Fibroblast of lung (primary cell): ENCODE measurements at regions not wholly inside any gene's neighbourhood (a gene's known extent, or its start where the extent isn't known, plus 50 kb on each side); places are given as distances from the start of the nearest gene placed in this dataset.

Experiments used
- DNase-seq, 2 donors: peaks; one replicate each; pipeline versions ENCODE4 v3.0.0 to v3.0.0-alpha.2; 2010; ENCODE audit warnings: low read depth in 2 of 2
- H2AFZ ChIP-seq: 2 replicates; pipeline ENCODE4 v1.5.1; 2012; ENCODE audit warnings: low read length, control low read depth, inconsistent platforms
- H3K27ac ChIP-seq: 2 replicates; pipeline ENCODE4 v1.5.1; 2011; ENCODE audit warnings: low read length, control low read depth; ENCODE audit not compliant: insufficient read depth
- H3K27me3 ChIP-seq: 2 replicates; pipeline ENCODE4 v1.5.1; 2011; ENCODE audit warnings: mild to moderate bottlenecking, low read length; ENCODE audit not compliant: control insufficient read depth, insufficient read depth
- H3K36me3 ChIP-seq: 2 replicates; pipeline ENCODE4 v1.5.1; 2011; ENCODE audit warnings: low read length; ENCODE audit not compliant: control insufficient read depth, insufficient read depth
- H3K4me1 ChIP-seq: 2 replicates; pipeline ENCODE4 v1.5.1; 2011; ENCODE audit warnings: low read length; ENCODE audit not compliant: control insufficient read depth, insufficient read depth; ENCODE audit errors: extremely low read depth
- H3K4me2 ChIP-seq: 2 replicates; pipeline ENCODE4 v1.5.1; 2011; ENCODE audit warnings: low read length, control low read depth; ENCODE audit not compliant: insufficient read depth; ENCODE audit errors: extremely low read depth
- H3K4me3 ChIP-seq, 4 experiments: fragments of 200-600 bp in 1 of 4; sonication (generic) in 1 of 4; replicated peaks in 1 of 4; 2 replicates each; pipeline ENCODE4 v1.5.1; 2011 to 2016; ENCODE audit warnings: low read length in 4 of 4, low read depth in 3 of 4, mild to moderate bottlenecking in 3 of 4, control low read depth in 2 of 4, inconsistent platforms in 1 of 4, mixed read lengths in 1 of 4; ENCODE audit not compliant: insufficient read depth in 1 of 4; ENCODE audit errors: control extremely low read depth in 1 of 4
- H3K79me2 ChIP-seq: 2 replicates; pipeline ENCODE4 v1.5.1; 2012; ENCODE audit warnings: mild to moderate bottlenecking, low read length, inconsistent platforms; ENCODE audit not compliant: control insufficient read depth, insufficient read depth
- H3K9ac ChIP-seq: 2 replicates; pipeline ENCODE4 v1.5.1; 2011; ENCODE audit warnings: mild to moderate bottlenecking, low read length, control low read depth; ENCODE audit not compliant: insufficient read depth
- H3K9me3 ChIP-seq: 2 replicates; pipeline ENCODE4 v1.5.1; 2012; ENCODE audit warnings: low read depth, low read length; ENCODE audit not compliant: control insufficient read depth, insufficient read depth
- H4K20me1 ChIP-seq: 2 replicates; pipeline ENCODE4 v1.5.1; 2011; ENCODE audit warnings: low read length; ENCODE audit not compliant: control insufficient read depth, insufficient read depth; ENCODE audit errors: extremely low read depth
- EZH2 ChIP-seq: IDR thresholded peaks from 2 replicates; pipeline ENCODE4 v1.5.1; 2012; ENCODE audit warnings: low read length, control low read depth, mild to moderate bottlenecking; ENCODE audit errors: missing control alignments
- TF ChIP-seq, protein P1 (sequence below), 2 donors: IDR thresholded peaks in 1 of 2; conservative IDR thresholded peaks in 1 of 2; 1 replicate in 1 of 2; 2 replicates in 1 of 2; pipeline ENCODE4 v1.5.1; 2011 to 2012; ENCODE audit warnings: low read length in 2 of 2, control low read depth in 1 of 2, inconsistent platforms in 1 of 2, low read depth in 1 of 2, mild to moderate bottlenecking in 1 of 2

DNA sequence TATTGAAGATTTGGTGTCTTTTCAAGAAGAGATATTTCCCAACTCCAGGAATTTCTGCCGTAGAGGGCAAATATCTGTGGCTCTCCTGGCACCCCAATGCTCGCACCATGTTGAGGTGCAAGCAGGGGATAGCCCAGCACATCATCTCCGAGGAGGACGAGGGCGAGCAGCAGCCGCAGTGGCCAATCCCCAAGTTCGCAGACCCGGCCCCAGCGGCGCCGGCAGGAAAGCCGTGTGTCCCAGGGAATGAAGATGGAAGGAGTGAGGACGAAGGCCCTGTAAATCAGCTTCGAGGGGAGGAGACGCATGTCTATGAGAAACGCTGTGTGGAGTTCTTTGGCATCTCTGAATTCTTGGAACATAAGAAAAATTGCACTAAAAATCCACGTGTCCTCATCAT is 213.4 kb upstream of the UBE2E2 start:
- Histone ChIP-seq H3K27me3 (no peaks in the 10 kb centered on the region), H3K9me3 (no peaks in the 10 kb centered on the region), H3K9ac (no peak overlapping the region), H3K4me3 (no peak overlapping the region), H3K27ac (no peak overlapping the region), H3K4me1 (no peaks in the 10 kb centered on the region), H3K4me2 (no peak overlapping the region), H3K79me2 (no peaks in the 10 kb centered on the region), H4K20me1 (no peaks in the 10 kb centered on the region), H2AFZ (no peak overlapping the region), H3K36me3 (no peaks in the 10 kb centered on the region)
- TF ChIP-seq EZH2: no peak
- TF ChIP-seq, protein P1, sequence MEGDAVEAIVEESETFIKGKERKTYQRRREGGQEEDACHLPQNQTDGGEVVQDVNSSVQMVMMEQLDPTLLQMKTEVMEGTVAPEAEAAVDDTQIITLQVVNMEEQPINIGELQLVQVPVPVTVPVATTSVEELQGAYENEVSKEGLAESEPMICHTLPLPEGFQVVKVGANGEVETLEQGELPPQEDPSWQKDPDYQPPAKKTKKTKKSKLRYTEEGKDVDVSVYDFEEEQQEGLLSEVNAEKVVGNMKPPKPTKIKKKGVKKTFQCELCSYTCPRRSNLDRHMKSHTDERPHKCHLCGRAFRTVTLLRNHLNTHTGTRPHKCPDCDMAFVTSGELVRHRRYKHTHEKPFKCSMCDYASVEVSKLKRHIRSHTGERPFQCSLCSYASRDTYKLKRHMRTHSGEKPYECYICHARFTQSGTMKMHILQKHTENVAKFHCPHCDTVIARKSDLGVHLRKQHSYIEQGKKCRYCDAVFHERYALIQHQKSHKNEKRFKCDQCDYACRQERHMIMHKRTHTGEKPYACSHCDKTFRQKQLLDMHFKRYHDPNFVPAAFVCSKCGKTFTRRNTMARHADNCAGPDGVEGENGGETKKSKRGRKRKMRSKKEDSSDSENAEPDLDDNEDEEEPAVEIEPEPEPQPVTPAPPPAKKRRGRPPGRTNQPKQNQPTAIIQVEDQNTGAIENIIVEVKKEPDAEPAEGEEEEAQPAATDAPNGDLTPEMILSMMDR (conservative IDR thresholded peaks at IDR 0.05 in 1 of 2, IDR thresholded peaks at IDR 0.05 in 1 of 2; ENCODE audit: low read depth in 1 of 2, low read length in 2 of 2): no peak
- DNase-seq: no peak

- TF ChIP-seq, protein P1 (conservative IDR thresholded peaks at IDR 0.05 in 1 of 2, IDR thresholded peaks at IDR 0.05 in 1 of 2; ENCODE audit: low read depth in 1 of 2, low read length in 2 of 2): no peak
- TF ChIP-seq EZH2: no peak
- H3K9ac ChIP-seq: no peak overlapping the region
Measured at GRCh38 chr3:22990291-22991200, 212.6 kb upstream of the UBE2E2 start.

DNA sequence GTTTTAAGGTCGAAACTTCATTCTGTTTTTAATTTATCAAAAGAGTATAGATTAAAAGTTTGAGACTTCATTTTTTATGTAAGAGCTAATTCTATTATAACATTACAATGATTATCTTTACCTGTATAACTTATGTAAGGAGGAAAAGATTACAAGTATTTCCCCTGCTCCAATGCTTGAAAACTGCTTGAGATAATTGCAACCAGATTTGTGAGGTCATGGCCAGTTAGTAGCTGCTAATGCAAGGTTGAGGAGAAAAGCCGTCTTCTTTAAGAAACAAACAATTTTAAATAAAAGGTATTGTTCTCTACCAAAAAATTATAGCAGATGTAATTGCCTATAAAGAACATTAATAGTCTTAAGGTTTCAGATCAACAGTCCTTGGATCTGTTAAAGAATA is 208.3 kb upstream of the UBE2E2 start:
- Histone ChIP-seq H3K27me3 (no peaks in the 10 kb centered on the region), H3K36me3 (no peaks in the 10 kb centered on the region), H3K27ac (no peak overlapping the region), H3K4me2 (no peak overlapping the region), H4K20me1 (no peaks in the 10 kb centered on the region), H3K9ac (no peak overlapping the region), H3K9me3 (no peaks in the 10 kb centered on the region), H3K79me2 (no peaks in the 10 kb centered on the region), H3K4me3 (no peak overlapping the region), H3K4me1 (no peaks in the 10 kb centered on the region), H2AFZ (no peak overlapping the region)
- DNase-seq: no peak
- no peak for TF ChIP-seq EZH2
- TF ChIP-seq, protein P1 (conservative IDR thresholded peaks at IDR 0.05 in 1 of 2, IDR thresholded peaks at IDR 0.05 in 1 of 2; ENCODE audit: low read depth in 1 of 2, low read length in 2 of 2): no peak

More at GRCh38 chr3:22990291-22991200, 212.6 kb upstream of the UBE2E2 start:
- H3K4me1 ChIP-seq: no peaks in the 10 kb centered on the region
- no peak overlapping the region for H3K27ac ChIP-seq
- H3K9me3 ChIP-seq: no peaks in the 10 kb centered on the region
- no peak overlapping the region for H3K4me2 ChIP-seq
- H3K4me3 ChIP-seq: no peak overlapping the region
- no peaks in the 10 kb centered on the region for H3K36me3 ChIP-seq
- H4K20me1 ChIP-seq: no peaks in the 10 kb centered on the region
- H3K79me2 ChIP-seq: no peaks in the 10 kb centered on the region
- H2AFZ ChIP-seq: no peak overlapping the region
- H3K27me3 ChIP-seq: no peaks in the 10 kb centered on the region
- no peak for DNase-seq
